ENCODE measurements at regions not wholly inside any gene's neighbourhood (a gene's known extent, or its start where the extent isn't known, plus 50 kb on each side); places are given as distances from the start of the nearest gene placed in this dataset.
"Not testable (repeated sequence)": the region's sequence is repeated elsewhere in the genome, so short reads cannot be mapped to it uniquely, and the experiment has no call there.

- no peak for DNase-seq
- Histone ChIP-seq H2AFZ (ENCODE audit: low read depth, low read length) (no peak overlapping the region), H3K27me3 (ENCODE audit: insufficient read depth, low read length, poor library complexity) (no peaks in the 10 kb centered on the region), H3K4me2 (ENCODE audit: insufficient read depth, low read length) (no peak overlapping the region), H3K36me3 (ENCODE audit: insufficient read depth, low read length) (no peaks in the 10 kb centered on the region), H3K79me2 (ENCODE audit: insufficient read depth, low read length) (no peaks in the 10 kb centered on the region), H3K4me1 (ENCODE audit: insufficient read depth, low read length) (no peaks in the 10 kb centered on the region), H3K9ac (ENCODE audit: low read depth, low read length) (no peak overlapping the region), H3K27ac (ENCODE audit: low read length) (no peak overlapping the region), H3K4me3 (ENCODE audit: low read depth in 1 of 2, low read length in 2 of 2) (no peak overlapping the region), H3K9me3 (ENCODE audit: insufficient read depth, low read length, severe bottlenecking) (no peaks in the 10 kb centered on the region), H4K20me1 (ENCODE audit: insufficient read depth, low read length) (no peaks in the 10 kb centered on the region)
- ATAC-seq (ENCODE audit: insufficient read depth, low read depth) = no peak
- TF ChIP-seq EZH2 (IDR thresholded peaks at IDR 0.05; ENCODE audit: borderline replicate concordance, low read depth, low read length, severe bottlenecking) = no peak
- no peak for TF ChIP-seq CTCF (IDR thresholded peaks at IDR 0.05; ENCODE audit: borderline replicate concordance, extremely low read depth, low read length, poor library complexity, severe bottlenecking)
Observed at GRCh38 chr12:83939718-83940117, 972.9 kb downstream of the SLC6A15 start.

- Histone ChIP-seq H3K9me3 (ENCODE audit: insufficient read depth, low read length, severe bottlenecking) (no peaks in the 10 kb centered on the region), H3K4me1 (ENCODE audit: insufficient read depth, low read length) (no peaks in the 10 kb centered on the region), H4K20me1 (ENCODE audit: insufficient read depth, low read length) (no peaks in the 10 kb centered on the region), H2AFZ (ENCODE audit: low read depth, low read length) (no peak overlapping the region), H3K79me2 (ENCODE audit: insufficient read depth, low read length) (no peaks in the 10 kb centered on the region), H3K4me3 (ENCODE audit: low read depth in 1 of 2, low read length in 2 of 2) (no peak overlapping the region), H3K36me3 (ENCODE audit: insufficient read depth, low read length) (no peaks in the 10 kb centered on the region), H3K4me2 (ENCODE audit: insufficient read depth, low read length) (no peak overlapping the region), H3K9ac (ENCODE audit: low read depth, low read length) (no peak overlapping the region), H3K27ac (ENCODE audit: low read length) (no peak overlapping the region), H3K27me3 (ENCODE audit: insufficient read depth, low read length, poor library complexity) (no peaks in the 10 kb centered on the region)
- no peak for ATAC-seq (ENCODE audit: insufficient read depth, low read depth)
- DNase-seq = no peak
- TF ChIP-seq CTCF (IDR thresholded peaks at IDR 0.05; ENCODE audit: borderline replicate concordance, extremely low read depth, low read length, poor library complexity, severe bottlenecking) (no peak), EZH2 (IDR thresholded peaks at IDR 0.05; ENCODE audit: borderline replicate concordance, low read depth, low read length, severe bottlenecking) (no peak)
Observed at GRCh38 chr12:83933615-83934014, 979.0 kb downstream of the SLC6A15 start.

- Histone ChIP-seq H3K36me3 (ENCODE audit: insufficient read depth, low read length) (no peaks in the 10 kb centered on the region), H3K4me1 (ENCODE audit: insufficient read depth, low read length) (no peaks in the 10 kb centered on the region), H3K9me3 (ENCODE audit: insufficient read depth, low read length, severe bottlenecking) (no peaks in the 10 kb centered on the region), H2AFZ (ENCODE audit: low read depth, low read length) (no peak overlapping the region), H3K27ac (ENCODE audit: low read length) (no peak overlapping the region), H3K4me2 (ENCODE audit: insufficient read depth, low read length) (no peak overlapping the region), H3K27me3 (ENCODE audit: insufficient read depth, low read length, poor library complexity) (no peaks in the 10 kb centered on the region), H4K20me1 (ENCODE audit: insufficient read depth, low read length) (no peaks in the 10 kb centered on the region), H3K4me3 (ENCODE audit: low read depth in 1 of 2, low read length in 2 of 2) (no peak overlapping the region), H3K79me2 (ENCODE audit: insufficient read depth, low read length) (no peaks in the 10 kb centered on the region), H3K9ac (ENCODE audit: low read depth, low read length) (no peak overlapping the region)
- ATAC-seq (ENCODE audit: insufficient read depth, low read depth) (no peak), DNase-seq (no peak)
- TF ChIP-seq CTCF (IDR thresholded peaks at IDR 0.05; ENCODE audit: borderline replicate concordance, extremely low read depth, low read length, poor library complexity, severe bottlenecking) (no peak), EZH2 (IDR thresholded peaks at IDR 0.05; ENCODE audit: borderline replicate concordance, low read depth, low read length, severe bottlenecking) (no peak)
Observed at GRCh38 chr12:83932011-83932410, 980.6 kb downstream of the SLC6A15 start.

- Histone ChIP-seq H3K27me3 (ENCODE audit: insufficient read depth, low read length, poor library complexity) (no peaks in the 10 kb centered on the region), H3K27ac (ENCODE audit: low read length) (no peak overlapping the region), H3K4me3 (ENCODE audit: low read depth in 1 of 2, low read length in 2 of 2) (no peak overlapping the region), H3K4me2 (ENCODE audit: insufficient read depth, low read length) (no peak overlapping the region), H4K20me1 (ENCODE audit: insufficient read depth, low read length) (no peaks in the 10 kb centered on the region), H3K4me1 (ENCODE audit: insufficient read depth, low read length) (no peaks in the 10 kb centered on the region), H3K36me3 (ENCODE audit: insufficient read depth, low read length) (no peaks in the 10 kb centered on the region), H3K79me2 (ENCODE audit: insufficient read depth, low read length) (no peaks in the 10 kb centered on the region), H3K9me3 (ENCODE audit: insufficient read depth, low read length, severe bottlenecking) (no peaks in the 10 kb centered on the region), H2AFZ (ENCODE audit: low read depth, low read length) (no peak overlapping the region), H3K9ac (ENCODE audit: low read depth, low read length) (no peak overlapping the region)
- ATAC-seq (ENCODE audit: insufficient read depth, low read depth) (no peak), DNase-seq (no peak)
- TF ChIP-seq CTCF (IDR thresholded peaks at IDR 0.05; ENCODE audit: borderline replicate concordance, extremely low read depth, low read length, poor library complexity, severe bottlenecking) = no peak
- no peak for TF ChIP-seq EZH2 (IDR thresholded peaks at IDR 0.05; ENCODE audit: borderline replicate concordance, low read depth, low read length, severe bottlenecking)
Observed at GRCh38 chr12:83931451-83931850, 981.1 kb downstream of the SLC6A15 start.

- not testable (repeated sequence) for H2AFZ ChIP-seq (ENCODE audit: low read depth, low read length); H3K4me3 ChIP-seq (ENCODE audit: low read depth in 1 of 2, low read length in 2 of 2); H3K9me3 ChIP-seq (ENCODE audit: insufficient read depth, low read length, severe bottlenecking); H3K79me2 ChIP-seq (ENCODE audit: insufficient read depth, low read length); H3K9ac ChIP-seq (ENCODE audit: low read depth, low read length); H3K27me3 ChIP-seq (ENCODE audit: insufficient read depth, low read length, poor library complexity); ATAC-seq (ENCODE audit: insufficient read depth, low read depth); DNase-seq; H3K4me2 ChIP-seq (ENCODE audit: insufficient read depth, low read length); H3K36me3 ChIP-seq (ENCODE audit: insufficient read depth, low read length); H3K27ac ChIP-seq (ENCODE audit: low read length); H4K20me1 ChIP-seq (ENCODE audit: insufficient read depth, low read length); H3K4me1 ChIP-seq (ENCODE audit: insufficient read depth, low read length)
Observed at GRCh38 chr12:83929792-83930191, 982.8 kb downstream of the SLC6A15 start.

Data from DND-41 (cell line).